Spleen (tissue), 7 donors: ENCODE measurements at regions not wholly inside any gene's neighbourhood (a gene's known extent, or its start where the extent isn't known, plus 50 kb on each side); places are given as distances from the start of the nearest gene placed in this dataset.

Experiments used
- CTCF ChIP-seq, 11 experiments: fragments of 200-600 bp in 7 of 11; fragments of 450-650 bp in 4 of 11; sonication (generic) in 4 of 11; IDR thresholded peaks in 8 of 11; conservative IDR thresholded peaks in 3 of 11; 1 replicate in 7 of 11; 2 replicates in 4 of 11; pipeline versions ENCODE4 v1.4.0 to v1.8.0; 2016 to 2021; ENCODE audit warnings: antibody characterized with exemption in 11 of 11, inconsistent platforms in 4 of 11, mild to moderate bottlenecking in 1 of 11
- POLR2A ChIP-seq, 3 donors: fragments of 450-650 bp; IDR thresholded peaks; one replicate each; pipeline ENCODE4 v1.5.1; 2017; ENCODE audit warnings: antibody characterized with exemption in 3 of 3, mild to moderate bottlenecking in 1 of 3
- POLR2AphosphoS5 ChIP-seq, 3 donors: sonication (generic); formaldehyde crosslinking; IDR thresholded peaks; one replicate each; pipeline ENCODE4 v1.5.1; 2017; ENCODE audit warnings: antibody characterized with exemption in 3 of 3
- donor health status: DM: no; HTN: no; CAD: no; lungs with moderate emphysema.
- donor health status: DM: no; HTN: no; CAD: no.
- donor health status: DM: no; HTN: no; CAD: no.

- TF ChIP-seq POLR2AphosphoS5 (IDR thresholded peaks at IDR 0.05) (no peak), POLR2A (IDR thresholded peaks at IDR 0.05) (no peak), CTCF (IDR thresholded peaks at IDR 0.05 in 8 of 11, conservative IDR thresholded peaks at IDR 0.05 in 3 of 11) (no peak)
These were observed 74.0 kb upstream of the GC start for GRCh38 chr4:71857713-71858451.
